Right atrium auricular region (tissue), 2 donors: ENCODE measurements at regions not wholly inside any gene's neighbourhood (a gene's known extent, or its start where the extent isn't known, plus 50 kb on each side); places are given as distances from the start of the nearest gene placed in this dataset.

Experiments
- DNase-seq: peaks from one replicate; pipeline ENCODE4 v3.0.0-alpha.2; 2019; ENCODE audit warnings: low spot score
- H3K27ac ChIP-seq, 2 donors: fragments of 200-600 bp; sonication (generic); 1 replicate in 1 of 2; 2 replicates in 1 of 2; pipeline ENCODE4 v1.5.1; 2016 to 2019
- H3K27me3 ChIP-seq, 2 donors: fragments of 200-600 bp; sonication (generic); one replicate each; pipeline versions ENCODE4 v1.5.1 to v1.6.0; 2017 to 2019
- H3K36me3 ChIP-seq: fragments of 200-600 bp; sonication (generic); one replicate; pipeline ENCODE4 v1.5.1; 2016
- H3K4me1 ChIP-seq, 2 donors: fragments of 200-600 bp; sonication (generic); one replicate each; pipeline versions ENCODE4 v1.5.1 to v1.6.0; 2017 to 2019
- H3K4me3 ChIP-seq, 2 donors: fragments of 200-600 bp; sonication (generic); 1 replicate in 1 of 2; 2 replicates in 1 of 2; pipeline ENCODE4 v1.5.1; 2017 to 2019; ENCODE audit warnings: mild to moderate bottlenecking in 1 of 2, moderate library complexity in 1 of 2
- H3K9me3 ChIP-seq, 2 donors: fragments of 200-600 bp; sonication (generic); one replicate each; pipeline ENCODE4 v1.5.1; 2019
- CTCF ChIP-seq, 2 donors: fragments of 200-600 bp; sonication (generic); IDR thresholded peaks; one replicate each; pipeline ENCODE4 v1.5.1; 2019; ENCODE audit warnings: antibody characterized with exemption in 2 of 2

- Histone ChIP-seq H3K27me3 (no peaks in the 10 kb centered on the region), H3K4me3 (no peak overlapping the region), H3K27ac (no peak overlapping the region), H3K4me1 (no peaks in the 10 kb centered on the region), H3K36me3 (no peaks in the 10 kb centered on the region), H3K9me3 (no peaks in the 10 kb centered on the region)
- no peak for DNase-seq
- no peak for TF ChIP-seq CTCF (IDR thresholded peaks at IDR 0.05)
Observed at GRCh38 chr11:76728778-76729177, 54.4 kb upstream of the TSKU start.

GRCh38 chr11:76729214-76729613 is 53.9 kb upstream of the TSKU start:
- no peak overlapping the region for H3K4me3 ChIP-seq
- no peaks in the 10 kb centered on the region for H3K4me1 ChIP-seq
- no peaks in the 10 kb centered on the region for H3K27me3 ChIP-seq
- no peak overlapping the region for H3K27ac ChIP-seq
- no peaks in the 10 kb centered on the region for H3K36me3 ChIP-seq
- no peak for DNase-seq
- no peak for TF ChIP-seq CTCF (IDR thresholded peaks at IDR 0.05)
- H3K9me3 ChIP-seq, result no peaks in the 10 kb centered on the region

GRCh38 chr11:76730887-76731565 is 52.1 kb upstream of the TSKU start:
- H3K4me1 ChIP-seq, result no peaks in the 10 kb centered on the region
- no peak for DNase-seq
- H3K27me3 ChIP-seq, result no peaks in the 10 kb centered on the region
- no peak overlapping the region for H3K27ac ChIP-seq
- H3K9me3 ChIP-seq, result no peaks in the 10 kb centered on the region
- H3K36me3 ChIP-seq, result no peaks in the 10 kb centered on the region
- no peak for TF ChIP-seq CTCF (IDR thresholded peaks at IDR 0.05)
- no peak overlapping the region for H3K4me3 ChIP-seq

GRCh38 chr11:76732643-76733042 is 50.5 kb upstream of the TSKU start:
- no peaks in the 10 kb centered on the region for H3K36me3 ChIP-seq
- H3K27me3 ChIP-seq, result no peaks in the 10 kb centered on the region
- H3K27ac ChIP-seq, result no peak overlapping the region
- no peak for DNase-seq
- TF ChIP-seq CTCF (IDR thresholded peaks at IDR 0.05), result no peak
- no peaks in the 10 kb centered on the region for H3K4me1 ChIP-seq
- no peak overlapping the region for H3K4me3 ChIP-seq
- no peaks in the 10 kb centered on the region for H3K9me3 ChIP-seq
